ENCODE measurements at regions not wholly inside any gene's neighbourhood (a gene's known extent, or its start where the extent isn't known, plus 50 kb on each side); places are given as distances from the start of the nearest gene placed in this dataset.

- no peaks in the 10 kb centered on the region for H3K4me1 ChIP-seq (ENCODE audit: insufficient read depth)
- TF ChIP-seq EZH2phosphoT487 (IDR thresholded peaks at IDR 0.05; ENCODE audit: low read depth, severe bottlenecking, unreplicated experiment) (no peak), EZH2 (IDR thresholded peaks at IDR 0.05; ENCODE audit: borderline replicate concordance) (no peak)
- no peak for DNase-seq (ENCODE audit: low spot score)
- H3K27me3 ChIP-seq = no peaks in the 10 kb centered on the region
- H3K4me2 ChIP-seq = no peak overlapping the region
- H3K27ac ChIP-seq = no peak overlapping the region
- H2AFZ ChIP-seq = no peak overlapping the region
- no peaks in the 10 kb centered on the region for H3K9me2 ChIP-seq (replicated peaks; ENCODE audit: insufficient read depth)
- H3K4me3 ChIP-seq = no peak overlapping the region
- no peaks in the 10 kb centered on the region for H3K36me3 ChIP-seq (replicated peaks; ENCODE audit: insufficient read depth, low read depth)
- H3K9me3 ChIP-seq (ENCODE audit: low read depth) = no peaks in the 10 kb centered on the region
- no peaks in the 10 kb centered on the region for H4K20me1 ChIP-seq (ENCODE audit: insufficient read depth, poor library complexity, severe bottlenecking)
- 80% methylated on average over 4 of the region's 4 CpGs for WGBS (ENCODE audit: low lambda C conversion rate, missing lambda C conversion rate)
- no peaks in the 10 kb centered on the region for H3K79me2 ChIP-seq
Observed at GRCh38 chr4:151842430-151843079, 81.7 kb upstream of the GATB start.

- no peak overlapping the region for H3K27ac ChIP-seq
- H4K20me1 ChIP-seq (ENCODE audit: insufficient read depth, poor library complexity, severe bottlenecking) = no peaks in the 10 kb centered on the region
- no peaks in the 10 kb centered on the region for H3K79me2 ChIP-seq
- H3K9me2 ChIP-seq (replicated peaks; ENCODE audit: insufficient read depth) = no peaks in the 10 kb centered on the region
- no peak overlapping the region for H2AFZ ChIP-seq
- H3K4me1 ChIP-seq (ENCODE audit: insufficient read depth) = no peaks in the 10 kb centered on the region
- H3K36me3 ChIP-seq (replicated peaks; ENCODE audit: insufficient read depth, low read depth) = no peaks in the 10 kb centered on the region
- H3K4me3 ChIP-seq = no peak overlapping the region
- H3K9me3 ChIP-seq (ENCODE audit: low read depth) = no peaks in the 10 kb centered on the region
- H3K4me2 ChIP-seq = no peak overlapping the region
- no peak for DNase-seq (ENCODE audit: low spot score)
- TF ChIP-seq CTCF (IDR thresholded peaks at IDR 0.05; ENCODE audit: poor library complexity) = no peak
- no peak for TF ChIP-seq EZH2 (IDR thresholded peaks at IDR 0.05; ENCODE audit: borderline replicate concordance)
- TF ChIP-seq EZH2phosphoT487 (IDR thresholded peaks at IDR 0.05; ENCODE audit: low read depth, severe bottlenecking, unreplicated experiment) = no peak
- 81% methylated on average over 10 of the region's 10 CpGs for WGBS (ENCODE audit: low lambda C conversion rate, missing lambda C conversion rate)
- no peaks in the 10 kb centered on the region for H3K27me3 ChIP-seq
Observed at GRCh38 chr4:151841107-151841506, 80.3 kb upstream of the GATB start.

GRCh38 chr4:151835467-151835866 lies 74.7 kb upstream of the GATB start:
- no peak overlapping the region for H3K4me3 ChIP-seq
- no peak overlapping the region for H3K4me2 ChIP-seq
- 97% methylated on average over 2 of the region's 2 CpGs for whole genome bisulfite sequencing (ENCODE audit: low lambda C conversion rate, missing lambda C conversion rate)
- no peaks in the 10 kb centered on the region for H3K9me3 ChIP-seq (ENCODE audit: low read depth)
- H3K27me3 ChIP-seq = no peaks in the 10 kb centered on the region
- H3K27ac ChIP-seq = no peak overlapping the region
- H3K4me1 ChIP-seq (ENCODE audit: insufficient read depth) = no peaks in the 10 kb centered on the region
- TF ChIP-seq EZH2phosphoT487 (IDR thresholded peaks at IDR 0.05; ENCODE audit: low read depth, severe bottlenecking, unreplicated experiment) (no peak), CTCF (IDR thresholded peaks at IDR 0.05; ENCODE audit: poor library complexity) (no peak), EZH2 (IDR thresholded peaks at IDR 0.05; ENCODE audit: borderline replicate concordance) (no peak)
- no peaks in the 10 kb centered on the region for H3K79me2 ChIP-seq
- H2AFZ ChIP-seq = no peak overlapping the region
- no peaks in the 10 kb centered on the region for H4K20me1 ChIP-seq (ENCODE audit: insufficient read depth, poor library complexity, severe bottlenecking)
- no peak for DNase-seq (ENCODE audit: low spot score)
- no peaks in the 10 kb centered on the region for H3K36me3 ChIP-seq (replicated peaks; ENCODE audit: insufficient read depth, low read depth)
- no peaks in the 10 kb centered on the region for H3K9me2 ChIP-seq (replicated peaks; ENCODE audit: insufficient read depth)

GRCh38 chr4:151833174-151833573 lies 72.4 kb upstream of the GATB start:
- Histone ChIP-seq H3K4me3 (no peak overlapping the region), H4K20me1 (ENCODE audit: insufficient read depth, poor library complexity, severe bottlenecking) (no peaks in the 10 kb centered on the region), H3K4me1 (ENCODE audit: insufficient read depth) (no peaks in the 10 kb centered on the region), H3K36me3 (replicated peaks; ENCODE audit: insufficient read depth, low read depth) (no peaks in the 10 kb centered on the region), H3K79me2 (no peaks in the 10 kb centered on the region), H3K4me2 (no peak overlapping the region), H3K27ac (no peak overlapping the region), H3K9me3 (ENCODE audit: low read depth) (no peaks in the 10 kb centered on the region), H3K27me3 (no peaks in the 10 kb centered on the region), H3K9me2 (replicated peaks; ENCODE audit: insufficient read depth) (no peaks in the 10 kb centered on the region), H2AFZ (no peak overlapping the region)
- no peak for DNase-seq (ENCODE audit: low spot score)
- TF ChIP-seq EZH2 (IDR thresholded peaks at IDR 0.05; ENCODE audit: borderline replicate concordance) (no peak), EZH2phosphoT487 (IDR thresholded peaks at IDR 0.05; ENCODE audit: low read depth, severe bottlenecking, unreplicated experiment) (no peak), CTCF (IDR thresholded peaks at IDR 0.05; ENCODE audit: poor library complexity) (no peak)

All from hepatocyte (in vitro differentiated cells).